HG03575 (cell line): ENCODE measurements at regions not wholly inside any gene's neighbourhood (a gene's known extent, or its start where the extent isn't known, plus 50 kb on each side); places are given as distances from the start of the nearest gene placed in this dataset.

Experiments
- ATAC-seq: cut with Tn5 transposase; IDR thresholded peaks from one replicate; pipeline ENCODE4 v1.9.1; 2021; ENCODE audit not compliant: unreplicated experiment, insufficient number of reproducible peaks, low FRiP score; ENCODE audit errors: extremely low read depth

- ATAC-seq: no peak
Observed at GRCh38 chr15:94107652-94108051, 123.7 kb upstream of the MCTP2 start.

GRCh38 chr15:94105760-94106159 lies 125.6 kb upstream of the MCTP2 start:
- no peak for ATAC-seq

GRCh38 chr15:94100863-94101262 lies 130.5 kb upstream of the MCTP2 start:
- no peak for ATAC-seq

- ATAC-seq: no peak
Observed at GRCh38 chr15:94099574-94099960, 131.8 kb upstream of the MCTP2 start.

GRCh38 chr15:94098921-94099573 lies 132.3 kb upstream of the MCTP2 start:
- ATAC-seq: no peak

GRCh38 chr15:94097552-94097951 lies 133.8 kb upstream of the MCTP2 start:
- ATAC-seq: no peak

GRCh38 chr15:94094310-94094709 lies 137.1 kb upstream of the MCTP2 start:
- ATAC-seq: no peak

GRCh38 chr15:94086341-94086740 lies 145.0 kb upstream of the MCTP2 start:
- ATAC-seq: no peak

- ATAC-seq: no peak
Observed at GRCh38 chr15:94083467-94084052, 147.8 kb upstream of the MCTP2 start.

- no peak for ATAC-seq
Observed at GRCh38 chr15:94081829-94082228, 149.5 kb upstream of the MCTP2 start.

- ATAC-seq: no peak
Observed at GRCh38 chr15:94080989-94081605, 150.3 kb upstream of the MCTP2 start.

- no peak for ATAC-seq
Observed at GRCh38 chr15:94080416-94080815, 150.9 kb upstream of the MCTP2 start.

- no peak for ATAC-seq
Observed at GRCh38 chr15:94079968-94080367, 151.4 kb upstream of the MCTP2 start.

GRCh38 chr15:94079459-94079858 lies 151.9 kb upstream of the MCTP2 start:
- ATAC-seq: no peak

GRCh38 chr15:94077938-94078337 lies 153.4 kb upstream of the MCTP2 start:
- no peak for ATAC-seq

GRCh38 chr15:94075349-94075748 lies 156.0 kb upstream of the MCTP2 start:
- no peak for ATAC-seq

- ATAC-seq: no peak
Observed at GRCh38 chr15:94070356-94071295, 160.7 kb upstream of the MCTP2 start.

GRCh38 chr15:94069844-94070243 lies 161.5 kb upstream of the MCTP2 start:
- ATAC-seq: no peak

- ATAC-seq: no peak
Observed at GRCh38 chr15:94066811-94067210, 164.6 kb upstream of the MCTP2 start.

- ATAC-seq: no peak
Observed at GRCh38 chr15:94066046-94066445, 165.3 kb upstream of the MCTP2 start.
